ENCODE measurements at regions not wholly inside any gene's neighbourhood (a gene's known extent, or its start where the extent isn't known, plus 50 kb on each side); places are given as distances from the start of the nearest gene placed in this dataset.
"Not testable (repeated sequence)": the region's sequence is repeated elsewhere in the genome, so short reads cannot be mapped to it uniquely, and the experiment has no call there.

DNA sequence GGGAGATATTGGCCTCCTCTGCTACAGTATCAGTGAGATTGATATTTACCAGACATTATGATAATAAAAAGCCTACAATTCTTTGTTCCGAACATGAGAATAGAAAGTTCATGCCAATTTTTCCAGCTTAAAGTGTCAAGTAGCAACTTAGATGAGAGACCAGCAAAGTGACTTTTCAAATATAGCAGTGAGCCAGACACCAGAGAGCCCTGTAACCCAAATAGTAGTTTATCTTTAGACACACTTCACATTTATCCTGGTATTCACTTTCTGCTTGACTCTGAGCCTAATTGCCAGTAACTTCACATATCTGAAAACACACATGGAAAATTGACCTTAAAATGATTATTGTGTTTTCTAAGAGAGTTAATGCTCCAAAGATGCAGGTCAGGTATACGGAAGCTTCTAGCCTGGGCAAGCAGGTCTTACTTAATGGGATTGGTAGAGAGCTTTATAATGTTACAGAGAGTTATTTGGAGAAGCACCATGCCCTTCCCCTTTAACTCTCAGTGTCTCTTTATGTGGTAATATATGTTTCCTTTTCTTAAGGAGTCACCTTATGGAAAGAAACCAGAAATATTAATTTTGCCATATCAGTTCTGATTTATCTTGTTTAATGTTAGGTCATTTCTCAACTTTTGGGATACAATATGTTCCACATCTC is 852.3 kb upstream of the CHORDC1 start:
- no peaks in the 10 kb centered on the region for H3K36me3 ChIP-seq (ENCODE audit: control insufficient read depth in 1 of 2, insufficient read depth in 2 of 2, low read depth in 1 of 2, low read length in 2 of 2)
- H3K27me3 ChIP-seq (ENCODE audit: control insufficient read depth in 1 of 2, insufficient read depth in 1 of 2, low read length in 2 of 2) = no peaks in the 10 kb centered on the region
- WGBS = 48% methylated on average over 2 of the region's 2 CpGs
- H3K4me2 ChIP-seq (ENCODE audit: low read length, poor library complexity, severe bottlenecking) = no peak overlapping the region
- no peak overlapping the region for H4K8ac ChIP-seq (ENCODE audit: low read length)
- no peak overlapping the region for H3K23ac ChIP-seq (ENCODE audit: low read length in 2 of 2)
- DNase-seq = no peak
- no peak overlapping the region for H2BK120ac ChIP-seq (ENCODE audit: low read depth, low read length)
- H2BK15ac ChIP-seq (ENCODE audit: low read depth, poor library complexity, severe bottlenecking) = no peak overlapping the region
- H3K4ac ChIP-seq (ENCODE audit: low read depth in 1 of 2, low read length in 2 of 2) = no peak overlapping the region
- no peaks in the 10 kb centered on the region for H3K4me1 ChIP-seq (ENCODE audit: control insufficient read depth, insufficient read depth, low read depth, low read length)
- no peak overlapping the region for H3K27ac ChIP-seq (ENCODE audit: low read length, poor library complexity, severe bottlenecking)
- H3K9ac ChIP-seq (ENCODE audit: low read length) = no peak overlapping the region
- no peak overlapping the region for H3K4me3 ChIP-seq (ENCODE audit: insufficient read depth in 1 of 2, low read depth in 1 of 2, low read length in 2 of 2)
- H3K14ac ChIP-seq (ENCODE audit: low read length in 2 of 2) = no peak overlapping the region
- H3K79me1 ChIP-seq (replicated peaks; ENCODE audit: low read length, poor library complexity, severe bottlenecking) = no peaks in the 10 kb centered on the region
- no peak overlapping the region for H2BK12ac ChIP-seq (ENCODE audit: low read length in 2 of 2)
- H4K91ac ChIP-seq (ENCODE audit: low read length) = no peak overlapping the region
- no peak overlapping the region for H2BK5ac ChIP-seq (ENCODE audit: low read depth, low read length, poor library complexity, severe bottlenecking)
- peaks cover 3% of the 10 kb centered on the region for H3K9me3 ChIP-seq (ENCODE audit: control insufficient read depth, low read length)
- H3K18ac ChIP-seq (ENCODE audit: low read depth in 1 of 2, low read length in 2 of 2) = no peak overlapping the region
- no peak overlapping the region for H2AK5ac ChIP-seq (ENCODE audit: low read length, severe bottlenecking)
- H2AFZ ChIP-seq (ENCODE audit: low read depth, low read length) = no peak overlapping the region

DNA sequence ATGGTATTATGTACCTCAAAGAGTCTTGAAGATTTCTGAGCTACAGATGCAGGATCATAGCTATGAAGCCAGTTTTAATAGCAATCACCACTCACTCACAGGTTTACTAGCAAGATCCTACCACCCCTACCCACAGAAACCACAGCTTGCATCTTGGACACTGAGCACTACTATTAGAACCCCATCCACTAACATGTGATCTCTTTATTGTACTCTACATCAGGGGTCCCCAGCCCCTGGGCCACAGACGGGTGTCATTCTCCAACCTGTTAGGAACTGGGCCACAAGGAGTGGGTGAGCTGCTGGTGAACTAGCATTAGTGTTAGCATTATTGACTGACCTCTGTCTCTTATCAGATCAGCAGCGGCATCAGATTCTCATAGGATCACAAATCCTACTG is 844.8 kb upstream of the CHORDC1 start:
- WGBS = 88% methylated on average over 1 of the region's 2 CpGs

DNA sequence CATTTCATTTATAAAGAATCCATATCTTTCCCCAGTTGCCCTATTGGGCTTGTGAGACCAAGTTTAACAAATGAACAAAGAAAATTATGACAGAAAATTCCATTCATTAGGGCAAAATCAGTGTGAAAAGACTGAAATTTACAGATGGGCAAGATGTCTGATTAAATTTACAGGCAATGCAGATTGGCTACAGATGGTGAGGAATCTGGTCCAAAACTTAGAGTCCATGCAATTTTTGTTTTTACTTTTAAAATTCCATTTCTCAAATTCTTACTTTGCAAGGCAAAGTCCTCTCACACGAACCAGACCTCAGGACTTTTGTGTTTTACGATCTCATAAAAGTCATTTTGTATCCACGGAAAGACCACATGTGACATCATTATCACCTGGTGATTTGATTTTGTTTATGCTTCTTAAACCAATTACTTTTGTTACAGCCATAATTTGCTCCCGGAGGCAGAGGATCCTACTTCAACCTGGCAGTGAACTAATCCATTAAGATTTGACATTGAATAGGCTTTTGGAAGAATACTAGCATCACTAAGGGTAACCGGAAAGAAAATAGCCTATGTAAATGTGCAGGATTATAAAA is 843.7 kb upstream of the CHORDC1 start:
- Histone ChIP-seq H3K14ac (ENCODE audit: low read length in 2 of 2) (no peak overlapping the region), H2BK5ac (ENCODE audit: low read depth, low read length, poor library complexity, severe bottlenecking) (no peak overlapping the region), H2AFZ (ENCODE audit: low read depth, low read length) (no peak overlapping the region), H3K36me3 (ENCODE audit: control insufficient read depth in 1 of 2, insufficient read depth in 2 of 2, low read depth in 1 of 2, low read length in 2 of 2) (no peaks in the 10 kb centered on the region), H3K9me3 (ENCODE audit: control insufficient read depth, low read length) (peaks cover 3% of the 10 kb centered on the region), H3K4ac (ENCODE audit: low read depth in 1 of 2, low read length in 2 of 2) (no peak overlapping the region), H3K4me2 (ENCODE audit: low read length, poor library complexity, severe bottlenecking) (no peak overlapping the region), H4K91ac (ENCODE audit: low read length) (no peak overlapping the region), H3K27me3 (ENCODE audit: control insufficient read depth in 1 of 2, insufficient read depth in 1 of 2, low read length in 2 of 2) (no peaks in the 10 kb centered on the region), H2BK12ac (ENCODE audit: low read length in 2 of 2) (no peak overlapping the region), H3K4me1 (ENCODE audit: control insufficient read depth, insufficient read depth, low read depth, low read length) (no peaks in the 10 kb centered on the region), H2BK15ac (ENCODE audit: low read depth, poor library complexity, severe bottlenecking) (no peak overlapping the region), H4K8ac (ENCODE audit: low read length) (no peak overlapping the region), H3K4me3 (ENCODE audit: insufficient read depth in 1 of 2, low read depth in 1 of 2, low read length in 2 of 2) (no peak overlapping the region), H2AK5ac (ENCODE audit: low read length, severe bottlenecking) (no peak overlapping the region), H2BK120ac (ENCODE audit: low read depth, low read length) (no peak overlapping the region), H3K27ac (ENCODE audit: low read length, poor library complexity, severe bottlenecking) (no peak overlapping the region), H3K9ac (ENCODE audit: low read length) (no peak overlapping the region), H3K23ac (ENCODE audit: low read length in 2 of 2) (no peak overlapping the region), H3K79me1 (replicated peaks; ENCODE audit: low read length, poor library complexity, severe bottlenecking) (no peaks in the 10 kb centered on the region), H3K18ac (ENCODE audit: low read depth in 1 of 2, low read length in 2 of 2) (no peak overlapping the region)
- 59% methylated on average over 3 of the region's 5 CpGs for WGBS
- DNase-seq = no peak

More for the DNA sequence above, 844.8 kb upstream of the CHORDC1 start:
- peaks cover 3% of the 10 kb centered on the region for H3K9me3 ChIP-seq (ENCODE audit: control insufficient read depth, low read length)
- no peak for DNase-seq
- no peak overlapping the region for H3K27ac ChIP-seq (ENCODE audit: low read length, poor library complexity, severe bottlenecking)
- no peak overlapping the region for H3K9ac ChIP-seq (ENCODE audit: low read length)
- no peaks in the 10 kb centered on the region for H3K79me1 ChIP-seq (replicated peaks; ENCODE audit: low read length, poor library complexity, severe bottlenecking)
- H2BK5ac ChIP-seq (ENCODE audit: low read depth, low read length, poor library complexity, severe bottlenecking) = no peak overlapping the region
- H3K4me1 ChIP-seq (ENCODE audit: control insufficient read depth, insufficient read depth, low read depth, low read length) = no peaks in the 10 kb centered on the region
- H2BK15ac ChIP-seq (ENCODE audit: low read depth, poor library complexity, severe bottlenecking) = no peak overlapping the region
- H2BK120ac ChIP-seq (ENCODE audit: low read depth, low read length) = no peak overlapping the region
- H3K18ac ChIP-seq (ENCODE audit: low read depth in 1 of 2, low read length in 2 of 2) = no peak overlapping the region
- no peak overlapping the region for H3K4ac ChIP-seq (ENCODE audit: low read depth in 1 of 2, low read length in 2 of 2)
- no peak overlapping the region for H3K4me2 ChIP-seq (ENCODE audit: low read length, poor library complexity, severe bottlenecking)
- H2AK5ac ChIP-seq (ENCODE audit: low read length, severe bottlenecking) = no peak overlapping the region
- no peak overlapping the region for H4K8ac ChIP-seq (ENCODE audit: low read length)
- H3K27me3 ChIP-seq (ENCODE audit: control insufficient read depth in 1 of 2, insufficient read depth in 1 of 2, low read length in 2 of 2) = no peaks in the 10 kb centered on the region
- H3K4me3 ChIP-seq (ENCODE audit: insufficient read depth in 1 of 2, low read depth in 1 of 2, low read length in 2 of 2) = no peak overlapping the region
- no peaks in the 10 kb centered on the region for H3K36me3 ChIP-seq (ENCODE audit: control insufficient read depth in 1 of 2, insufficient read depth in 2 of 2, low read depth in 1 of 2, low read length in 2 of 2)
- H3K23ac ChIP-seq (ENCODE audit: low read length in 2 of 2) = no peak overlapping the region
- H2AFZ ChIP-seq (ENCODE audit: low read depth, low read length) = no peak overlapping the region
- no peak overlapping the region for H2BK12ac ChIP-seq (ENCODE audit: low read length in 2 of 2)
- H3K14ac ChIP-seq (ENCODE audit: low read length in 2 of 2) = no peak overlapping the region
- H4K91ac ChIP-seq (ENCODE audit: low read length) = no peak overlapping the region

DNA sequence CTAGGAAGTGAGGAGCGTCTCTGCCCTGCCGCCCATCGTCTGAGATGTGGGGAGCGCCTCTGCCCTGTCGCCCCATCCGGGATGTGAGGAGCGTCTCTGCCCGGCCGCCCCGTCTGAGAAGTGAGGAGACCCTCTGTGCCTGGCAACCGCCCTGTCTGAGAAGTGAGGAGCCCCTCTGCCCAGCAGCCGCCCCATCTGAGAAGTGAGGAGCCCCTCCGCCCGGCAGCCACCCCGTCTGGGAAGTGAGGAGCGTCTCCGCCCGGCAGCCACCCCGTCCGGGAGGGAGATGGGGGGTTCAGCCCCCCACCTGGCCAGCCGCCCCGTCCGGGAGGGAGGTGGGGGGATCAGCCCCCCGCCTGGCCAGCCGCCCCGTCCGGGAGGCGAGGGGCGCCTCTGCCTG is 840.5 kb upstream of the CHORDC1 start:
- H3K14ac ChIP-seq (ENCODE audit: low read length in 2 of 2); H3K36me3 ChIP-seq (ENCODE audit: control insufficient read depth in 1 of 2, insufficient read depth in 2 of 2, low read depth in 1 of 2, low read length in 2 of 2); H3K4me1 ChIP-seq (ENCODE audit: control insufficient read depth, insufficient read depth, low read depth, low read length); H3K23ac ChIP-seq (ENCODE audit: low read length in 2 of 2); H2BK15ac ChIP-seq (ENCODE audit: low read depth, poor library complexity, severe bottlenecking); H2AK5ac ChIP-seq (ENCODE audit: low read length, severe bottlenecking); H3K4me2 ChIP-seq (ENCODE audit: low read length, poor library complexity, severe bottlenecking); H4K91ac ChIP-seq (ENCODE audit: low read length); H3K4me3 ChIP-seq (ENCODE audit: insufficient read depth in 1 of 2, low read depth in 1 of 2, low read length in 2 of 2); DNase-seq; H2AFZ ChIP-seq (ENCODE audit: low read depth, low read length); H3K27ac ChIP-seq (ENCODE audit: low read length, poor library complexity, severe bottlenecking); H2BK120ac ChIP-seq (ENCODE audit: low read depth, low read length); H4K8ac ChIP-seq (ENCODE audit: low read length); H2BK5ac ChIP-seq (ENCODE audit: low read depth, low read length, poor library complexity, severe bottlenecking); H2BK12ac ChIP-seq (ENCODE audit: low read length in 2 of 2); H3K9me3 ChIP-seq (ENCODE audit: control insufficient read depth, low read length); H3K9ac ChIP-seq (ENCODE audit: low read length); H3K79me1 ChIP-seq (replicated peaks; ENCODE audit: low read length, poor library complexity, severe bottlenecking); H3K27me3 ChIP-seq (ENCODE audit: control insufficient read depth in 1 of 2, insufficient read depth in 1 of 2, low read length in 2 of 2); H3K4ac ChIP-seq (ENCODE audit: low read depth in 1 of 2, low read length in 2 of 2); H3K18ac ChIP-seq (ENCODE audit: low read depth in 1 of 2, low read length in 2 of 2): not testable (repeated sequence)
- WGBS = 99% methylated on average over 16 of the region's 29 CpGs

All from mesenchymal stem cell (in vitro differentiated cells and primary cell).